ENCODE measurements at regions not wholly inside any gene's neighbourhood (a gene's known extent, or its start where the extent isn't known, plus 50 kb on each side); places are given as distances from the start of the nearest gene placed in this dataset.

- no peak for TF ChIP-seq CTCF (IDR thresholded peaks at IDR 0.05)
- no peak for TF ChIP-seq POLR2A (IDR thresholded peaks at IDR 0.05; ENCODE audit: low read depth)
These were observed 445.5 kb downstream of the GABRG2 start for GRCh38 chr5:162512935-162513565.
